Right atrium auricular region (tissue), 2 donors: ENCODE measurements at regions not wholly inside any gene's neighbourhood (a gene's known extent, or its start where the extent isn't known, plus 50 kb on each side); places are given as distances from the start of the nearest gene placed in this dataset.
A peak's percentile ranks its signal among the peaks of the same experiment; 100 is the strongest.
"Not testable (repeated sequence)": the region's sequence is repeated elsewhere in the genome, so short reads cannot be mapped to it uniquely, and the experiment has no call there.

Experiments
- DNase-seq: peaks from one replicate; pipeline ENCODE4 v3.0.0-alpha.2; 2019; ENCODE audit warnings: low spot score
- H3K27ac ChIP-seq, 2 donors: fragments of 200-600 bp; sonication (generic); 1 replicate in 1 of 2; 2 replicates in 1 of 2; pipeline ENCODE4 v1.5.1; 2016 to 2019
- H3K27me3 ChIP-seq, 2 donors: fragments of 200-600 bp; sonication (generic); one replicate each; pipeline versions ENCODE4 v1.5.1 to v1.6.0; 2017 to 2019
- H3K36me3 ChIP-seq: fragments of 200-600 bp; sonication (generic); one replicate; pipeline ENCODE4 v1.5.1; 2016
- H3K4me1 ChIP-seq, 2 donors: fragments of 200-600 bp; sonication (generic); one replicate each; pipeline versions ENCODE4 v1.5.1 to v1.6.0; 2017 to 2019
- H3K4me3 ChIP-seq, 2 donors: fragments of 200-600 bp; sonication (generic); 1 replicate in 1 of 2; 2 replicates in 1 of 2; pipeline ENCODE4 v1.5.1; 2017 to 2019; ENCODE audit warnings: mild to moderate bottlenecking in 1 of 2, moderate library complexity in 1 of 2
- H3K9me3 ChIP-seq, 2 donors: fragments of 200-600 bp; sonication (generic); one replicate each; pipeline ENCODE4 v1.5.1; 2019
- TF ChIP-seq, protein P1 (sequence below), 2 donors: fragments of 200-600 bp; sonication (generic); IDR thresholded peaks; one replicate each; pipeline ENCODE4 v1.5.1; 2019; ENCODE audit warnings: antibody characterized with exemption in 2 of 2

- Histone ChIP-seq H3K36me3 (no peaks in the 10 kb centered on the region), H3K4me1 (peaks cover 0 to 7% of the 10 kb centered on the region in 2 donors), H3K4me3 (no peak overlapping the region), H3K9me3 (no peaks in the 10 kb centered on the region), H3K27ac (no peak overlapping the region), H3K27me3 (peaks cover 1 to 4% of the 10 kb centered on the region in 2 donors)
- no peak for DNase-seq
- TF ChIP-seq, protein P1, sequence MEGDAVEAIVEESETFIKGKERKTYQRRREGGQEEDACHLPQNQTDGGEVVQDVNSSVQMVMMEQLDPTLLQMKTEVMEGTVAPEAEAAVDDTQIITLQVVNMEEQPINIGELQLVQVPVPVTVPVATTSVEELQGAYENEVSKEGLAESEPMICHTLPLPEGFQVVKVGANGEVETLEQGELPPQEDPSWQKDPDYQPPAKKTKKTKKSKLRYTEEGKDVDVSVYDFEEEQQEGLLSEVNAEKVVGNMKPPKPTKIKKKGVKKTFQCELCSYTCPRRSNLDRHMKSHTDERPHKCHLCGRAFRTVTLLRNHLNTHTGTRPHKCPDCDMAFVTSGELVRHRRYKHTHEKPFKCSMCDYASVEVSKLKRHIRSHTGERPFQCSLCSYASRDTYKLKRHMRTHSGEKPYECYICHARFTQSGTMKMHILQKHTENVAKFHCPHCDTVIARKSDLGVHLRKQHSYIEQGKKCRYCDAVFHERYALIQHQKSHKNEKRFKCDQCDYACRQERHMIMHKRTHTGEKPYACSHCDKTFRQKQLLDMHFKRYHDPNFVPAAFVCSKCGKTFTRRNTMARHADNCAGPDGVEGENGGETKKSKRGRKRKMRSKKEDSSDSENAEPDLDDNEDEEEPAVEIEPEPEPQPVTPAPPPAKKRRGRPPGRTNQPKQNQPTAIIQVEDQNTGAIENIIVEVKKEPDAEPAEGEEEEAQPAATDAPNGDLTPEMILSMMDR (IDR thresholded peaks at IDR 0.05) = peak in 1 of 2 donors; percentile 72
Measured at GRCh38 chrX:3811331-3812311, 98.2 kb upstream of the PRKX start.

- TF ChIP-seq, protein P1 (IDR thresholded peaks at IDR 0.05) = no peak
- Histone ChIP-seq H3K4me1 (no peaks in the 10 kb centered on the region), H3K27me3 (peaks cover 5% of the 10 kb centered on the region in 2 donors), H3K9me3 (no peaks in the 10 kb centered on the region), H3K27ac (no peak overlapping the region), H3K36me3 (no peaks in the 10 kb centered on the region), H3K4me3 (no peak overlapping the region)
- no peak for DNase-seq
Measured at GRCh38 chrX:3807906-3808305, 94.5 kb upstream of the PRKX start.

DNA sequence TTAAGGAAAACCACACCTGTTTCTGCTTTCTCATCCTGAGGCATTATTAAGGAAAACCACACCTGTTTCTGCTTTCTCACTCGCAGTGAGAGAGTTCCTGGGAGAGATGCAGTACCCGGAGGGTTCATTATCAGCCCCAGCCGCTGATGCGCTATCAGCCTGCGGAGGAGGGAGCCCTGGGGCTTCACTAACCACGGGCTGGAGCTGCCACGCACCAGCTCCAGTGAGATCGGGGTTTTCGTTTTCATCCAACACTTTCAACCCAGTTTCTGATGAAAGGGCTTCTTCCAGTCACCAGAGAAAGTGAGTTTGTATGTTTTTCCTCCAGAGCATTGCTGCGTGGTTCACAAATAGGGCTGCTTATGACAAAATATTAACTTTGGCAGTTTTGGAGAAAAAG is 93.2 kb upstream of the PRKX start:
- Histone ChIP-seq H3K27ac (no peak overlapping the region), H3K36me3 (no peaks in the 10 kb centered on the region), H3K27me3 (peaks cover 5% of the 10 kb centered on the region in 2 donors), H3K4me1 (no peaks in the 10 kb centered on the region), H3K9me3 (no peaks in the 10 kb centered on the region), H3K4me3 (no peak overlapping the region)
- DNase-seq = no peak
- TF ChIP-seq, protein P1 (IDR thresholded peaks at IDR 0.05) = no peak

DNA sequence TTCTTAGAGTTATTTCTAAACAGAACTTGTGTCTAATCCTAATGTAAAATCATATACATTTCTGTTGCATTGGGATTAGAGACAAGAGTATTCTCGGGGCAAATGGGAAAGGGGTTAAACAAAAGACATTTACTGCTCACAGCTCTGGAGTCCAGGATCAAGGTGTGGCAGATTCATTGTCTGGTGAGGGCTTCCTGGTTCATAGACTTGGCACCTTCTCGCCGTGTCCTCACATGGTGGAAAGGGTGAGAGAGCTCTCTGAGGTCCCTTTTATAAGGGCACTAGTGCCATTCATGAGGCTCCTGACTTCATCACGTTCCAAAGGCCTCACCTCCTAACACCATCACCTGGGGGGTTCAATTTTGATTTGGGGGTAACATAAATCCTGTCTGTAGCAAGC is 90.3 kb upstream of the PRKX start:
- DNase-seq = no peak
- Histone ChIP-seq H3K27ac (no peak overlapping the region), H3K4me1 (no peaks in the 10 kb centered on the region), H3K36me3 (no peaks in the 10 kb centered on the region), H3K4me3 (no peak overlapping the region), H3K27me3 (peaks cover 5% of the 10 kb centered on the region in 2 donors), H3K9me3 (no peaks in the 10 kb centered on the region)
- TF ChIP-seq, protein P1 (IDR thresholded peaks at IDR 0.05) = no peak

- Histone ChIP-seq H3K4me3 (no peak overlapping the region), H3K36me3 (no peaks in the 10 kb centered on the region), H3K4me1 (no peaks in the 10 kb centered on the region), H3K27ac (no peak overlapping the region), H3K27me3 (peaks cover 5% of the 10 kb centered on the region in 2 donors), H3K9me3 (no peaks in the 10 kb centered on the region)
- DNase-seq = no peak
- TF ChIP-seq, protein P1 (IDR thresholded peaks at IDR 0.05) = no peak
Measured at GRCh38 chrX:3803305-3803704, 89.9 kb upstream of the PRKX start.

DNA sequence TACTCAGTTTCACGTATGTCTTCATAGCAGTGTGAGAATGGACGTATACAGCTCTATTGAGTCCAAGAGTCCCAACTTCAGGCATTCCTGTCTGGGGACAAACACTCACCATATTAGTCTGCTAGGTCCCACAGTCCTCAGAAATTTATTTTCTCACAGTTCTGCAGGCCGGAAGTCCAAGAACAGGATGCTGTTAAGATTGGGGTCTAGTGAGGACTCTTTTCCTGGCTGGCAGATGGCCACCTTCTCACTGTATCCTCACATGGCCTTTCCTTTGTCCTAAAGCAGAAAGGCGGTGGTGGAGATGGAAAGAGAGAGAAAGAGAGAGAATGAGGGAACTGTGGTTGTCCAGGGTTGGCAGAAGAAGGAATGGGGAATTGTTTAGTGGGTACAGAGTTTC is 82.0 kb upstream of the PRKX start:
- H3K36me3 ChIP-seq, H3K27ac ChIP-seq, H3K27me3 ChIP-seq, H3K4me3 ChIP-seq, H3K4me1 ChIP-seq, DNase-seq, H3K9me3 ChIP-seq: not testable (repeated sequence)
